Stimulated activated CD4-positive, alpha-beta T cell treated with anti-CD3 and anti-CD28 coated beads, Interleukin-1b, Interleukin-23, amount 100 ng/mL, for 48 hours (primary cell): ENCODE measurements at regions not wholly inside any gene's neighbourhood (a gene's known extent, or its start where the extent isn't known, plus 50 kb on each side); places are given as distances from the start of the nearest gene placed in this dataset.
"Not testable (repeated sequence)": the region's sequence is repeated elsewhere in the genome, so short reads cannot be mapped to it uniquely, and the experiment has no call there.

Experiments used
- DNase-seq: peaks from one replicate; pipeline ENCODE4 v3.0.0-alpha.2; 2020

DNA sequence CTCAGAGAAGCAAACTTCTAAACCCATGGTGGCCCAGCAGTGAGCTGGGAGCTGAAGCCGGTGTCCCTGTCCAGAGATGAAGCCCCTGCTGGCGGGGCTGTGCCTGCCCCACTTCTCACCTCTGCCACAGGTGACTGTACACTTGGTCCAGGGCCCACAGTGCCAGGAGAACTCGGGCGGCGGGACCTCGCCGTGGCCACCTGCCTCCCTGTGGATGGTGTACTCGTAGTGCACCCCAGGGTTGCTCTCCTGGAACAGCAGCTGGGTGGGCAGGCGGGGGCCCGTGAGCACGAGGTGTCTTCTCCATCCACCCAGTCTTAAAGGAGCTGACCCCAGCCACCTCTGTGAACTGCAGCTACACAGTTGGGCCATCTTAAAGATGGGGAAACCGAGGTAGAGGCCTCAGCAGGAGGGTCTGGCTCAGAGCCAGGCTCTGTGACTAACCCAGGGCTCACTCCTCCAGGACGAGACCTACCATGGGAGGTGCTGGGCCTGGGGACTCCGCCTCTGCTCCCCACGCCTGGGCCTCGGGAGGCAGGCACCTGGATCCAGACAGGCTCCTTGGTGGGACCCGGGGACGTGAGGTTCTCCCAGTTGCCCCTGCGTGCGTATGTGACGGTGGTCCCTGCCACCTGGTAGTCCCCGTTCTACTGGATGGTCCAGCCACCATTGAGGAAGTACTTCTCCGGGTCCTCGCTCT lies 113.1 kb upstream of the AKAP13 start:
- not testable (repeated sequence) for DNase-seq

DNA sequence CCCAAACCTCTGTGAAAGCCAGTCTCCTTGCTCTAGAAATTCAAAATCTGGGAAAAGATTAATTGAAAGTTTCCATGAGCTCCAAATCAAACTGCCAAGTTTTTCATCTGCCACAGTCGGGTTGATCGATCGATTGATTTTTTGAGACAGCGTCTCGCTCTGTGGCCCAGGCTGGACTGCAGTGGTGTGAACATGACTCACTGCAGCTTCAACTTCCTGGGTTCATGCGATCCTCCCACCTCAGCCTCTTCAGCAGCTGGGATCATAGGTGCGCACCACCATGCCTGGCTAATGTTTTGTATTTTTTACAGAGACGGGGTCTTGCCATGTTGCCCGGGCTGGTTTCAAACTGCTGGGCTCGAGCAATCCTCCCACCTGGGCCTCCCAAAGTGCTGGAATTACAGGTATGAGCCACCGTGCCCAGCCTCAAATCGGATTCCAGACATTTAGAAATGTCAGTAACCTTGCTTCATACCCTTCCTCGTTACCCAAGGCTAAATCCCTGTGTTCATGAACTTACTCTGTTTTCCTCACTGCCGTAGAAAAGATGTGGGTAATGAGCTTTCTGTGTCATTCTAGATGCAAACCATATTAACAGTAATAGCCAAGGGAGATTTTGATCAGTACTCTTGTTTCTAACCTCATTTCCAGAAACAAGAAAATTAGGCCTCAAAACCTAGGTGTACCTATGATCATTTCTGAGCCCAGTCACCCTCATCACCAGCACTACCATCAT lies 105.9 kb upstream of the AKAP13 start:
- no peak for DNase-seq

DNA sequence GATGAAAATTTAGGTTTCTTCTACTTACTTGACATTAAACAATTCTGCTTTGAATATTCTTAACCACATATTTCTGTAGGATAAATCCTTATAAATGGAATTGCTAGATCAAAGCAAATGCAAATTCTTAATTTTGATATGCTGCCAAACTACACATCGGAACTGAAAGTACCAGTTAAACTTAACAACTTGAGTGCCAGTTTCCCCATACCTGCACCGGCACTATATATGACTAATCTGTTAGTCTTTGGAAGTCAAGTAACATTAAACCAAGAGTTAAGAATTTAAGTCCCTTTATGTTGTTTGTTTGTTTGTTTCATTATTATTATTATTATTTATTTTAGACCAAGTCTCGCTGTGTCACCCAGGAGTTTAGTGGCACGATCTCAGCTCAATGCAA lies 103.9 kb upstream of the AKAP13 start:
- DNase-seq: no peak

DNA sequence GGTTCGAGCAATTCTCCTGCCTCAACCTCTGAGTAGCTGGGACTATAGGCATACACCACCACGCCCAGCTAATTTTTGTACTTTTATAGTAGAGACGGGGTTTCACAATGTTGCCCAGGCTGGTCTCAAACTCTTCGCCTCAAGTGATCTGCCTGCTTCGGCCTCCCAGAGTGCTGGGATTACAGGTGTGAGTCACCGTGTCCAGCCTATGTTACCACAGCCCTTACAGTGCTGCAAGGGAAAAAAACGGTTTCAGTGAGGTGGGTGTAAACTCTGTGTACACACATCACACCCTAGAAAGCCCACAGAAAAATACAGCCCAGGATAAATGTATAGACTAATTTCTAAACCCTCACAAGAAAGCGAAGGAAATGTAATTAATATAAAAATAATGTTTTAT lies 103.5 kb upstream of the AKAP13 start:
- no peak for DNase-seq

DNA sequence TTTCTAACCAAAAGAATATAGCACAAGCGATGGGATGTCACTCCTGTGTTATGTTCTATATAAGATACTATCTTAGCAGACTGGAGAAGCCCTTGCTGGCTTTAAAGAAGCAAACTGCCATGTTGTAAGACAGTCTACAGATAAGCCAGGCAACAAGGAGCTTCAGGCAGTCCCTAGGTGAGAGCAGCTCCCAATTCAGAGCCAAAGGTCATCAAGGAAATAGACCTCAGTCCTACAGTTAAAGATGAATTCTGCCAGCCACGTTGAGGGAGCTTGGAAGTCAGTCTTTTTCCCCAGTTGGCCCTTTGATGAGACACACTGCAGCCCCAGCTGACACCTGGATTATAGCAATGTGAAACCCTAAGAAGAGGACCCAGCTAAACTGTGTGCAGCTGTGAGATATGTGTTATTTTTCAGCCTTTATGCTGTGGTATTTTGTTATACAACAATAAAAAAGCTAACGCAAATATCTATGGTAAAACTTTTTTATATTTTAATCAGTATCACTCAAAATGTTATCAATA lies 102.5 kb upstream of the AKAP13 start:
- no peak for DNase-seq

DNA sequence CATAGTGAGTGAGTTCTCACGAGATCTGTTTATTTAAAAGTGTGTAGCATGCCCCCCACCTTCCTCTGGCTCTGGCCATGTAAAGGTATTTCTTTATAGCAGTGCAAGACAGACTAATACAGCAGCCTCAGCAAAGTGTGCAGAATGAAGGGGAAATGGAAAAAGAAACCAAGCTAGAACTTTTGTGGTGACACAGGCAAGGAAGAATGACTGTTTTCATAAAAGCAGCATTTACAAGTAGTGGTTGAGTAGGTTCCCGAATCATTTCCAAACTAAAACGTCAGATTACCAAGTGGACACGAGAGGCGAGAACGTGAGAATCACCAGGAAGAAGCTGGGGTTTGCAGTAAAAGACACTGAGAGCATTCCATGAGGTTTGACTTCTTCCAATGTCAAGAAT lies 100.2 kb upstream of the AKAP13 start:
- no peak for DNase-seq

DNA sequence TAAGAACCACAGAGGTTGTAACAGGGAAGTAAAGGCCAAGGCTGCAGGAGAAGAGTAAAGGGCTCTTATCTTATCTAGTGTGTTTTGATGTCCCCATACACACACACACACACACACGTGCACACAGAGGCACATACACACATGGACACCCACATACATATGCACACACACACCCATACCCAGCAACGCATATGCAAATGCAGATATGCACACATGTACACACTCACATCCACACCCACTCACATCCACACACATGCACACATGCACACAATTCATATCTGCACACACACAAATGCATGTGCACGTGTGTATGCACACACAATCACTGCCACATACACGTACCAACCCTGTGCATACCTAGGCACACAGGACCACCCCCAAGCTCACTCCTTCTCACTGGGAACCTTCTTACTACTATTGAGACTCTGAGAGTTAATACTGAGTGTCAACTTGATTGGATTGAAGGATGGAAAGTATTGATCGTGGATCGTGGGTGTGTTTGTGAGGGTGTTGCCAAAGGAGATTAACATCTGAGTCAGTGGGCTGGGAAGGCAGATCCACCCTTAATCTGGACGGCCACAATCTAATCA lies 99.0 kb upstream of the AKAP13 start:
- DNase-seq: no peak

DNA sequence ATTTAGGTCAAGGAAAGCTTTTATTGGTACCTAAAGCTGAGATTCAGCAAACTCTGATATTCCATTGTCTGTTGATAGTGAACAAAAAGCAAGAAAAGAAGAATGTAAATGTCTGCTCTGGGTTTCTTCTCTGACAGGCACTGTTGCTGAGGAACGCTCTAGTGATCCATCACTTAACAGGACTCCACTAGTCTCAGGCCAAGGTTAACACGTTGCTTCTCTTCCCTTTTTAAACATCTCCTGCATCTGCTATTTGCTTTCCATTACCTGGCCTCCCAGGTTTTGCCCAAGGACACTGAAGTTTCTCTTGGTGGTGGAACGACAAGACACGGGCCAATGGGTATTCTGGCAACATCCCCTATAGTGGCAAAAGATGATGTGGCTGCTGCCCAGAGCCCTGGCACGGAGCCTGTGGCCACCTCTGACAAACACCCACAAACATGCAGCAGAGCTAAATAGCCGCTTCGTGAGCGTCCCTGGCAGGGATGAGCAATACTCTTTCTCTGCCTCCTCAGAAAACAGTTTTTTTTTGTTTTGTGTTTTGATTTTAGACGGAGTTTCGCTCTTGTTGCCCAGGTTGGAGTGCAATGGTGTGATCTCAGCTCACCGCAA lies 97.8 kb upstream of the AKAP13 start:
- DNase-seq: no peak

DNA sequence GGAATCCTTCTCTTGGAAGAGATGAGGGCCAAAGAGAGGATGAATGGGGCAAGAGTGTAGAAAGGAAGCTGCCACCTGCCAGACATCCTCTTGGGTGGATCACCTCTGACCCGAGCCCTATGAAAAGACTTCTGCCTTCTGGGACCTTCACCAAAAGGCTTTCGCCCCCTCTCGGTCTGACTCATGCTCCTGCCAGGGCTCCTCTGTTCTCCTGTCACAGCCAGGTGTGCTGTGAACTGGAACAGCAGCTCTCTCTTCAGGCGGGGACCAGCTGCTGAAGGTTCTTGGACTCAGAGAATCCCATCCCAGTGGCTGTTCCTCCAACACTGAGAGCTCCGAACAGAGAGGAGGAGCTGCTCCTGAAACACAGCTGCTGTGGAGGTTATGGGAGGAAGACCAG lies 96.6 kb upstream of the AKAP13 start:
- not testable (repeated sequence) for DNase-seq

DNA sequence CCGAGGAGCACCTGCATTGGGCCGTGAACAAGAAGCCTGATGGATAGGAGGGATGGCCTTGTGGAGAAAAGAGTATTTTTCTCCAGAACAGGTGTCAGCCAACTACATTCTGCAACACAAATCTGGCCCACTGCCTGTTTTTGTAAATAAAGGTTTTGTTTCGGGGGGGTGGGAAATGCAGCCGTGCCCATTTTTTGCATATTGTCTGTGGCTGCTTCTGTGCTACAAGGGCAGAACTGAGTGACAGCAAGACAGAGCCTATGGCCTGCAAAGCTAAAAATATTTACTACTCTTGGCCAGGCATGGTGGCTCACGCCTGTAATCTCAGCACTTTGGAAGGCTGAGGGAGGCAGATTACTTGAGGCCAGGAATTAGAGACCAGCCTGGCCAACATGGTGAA lies 95.9 kb upstream of the AKAP13 start:
- DNase-seq: no peak

DNA sequence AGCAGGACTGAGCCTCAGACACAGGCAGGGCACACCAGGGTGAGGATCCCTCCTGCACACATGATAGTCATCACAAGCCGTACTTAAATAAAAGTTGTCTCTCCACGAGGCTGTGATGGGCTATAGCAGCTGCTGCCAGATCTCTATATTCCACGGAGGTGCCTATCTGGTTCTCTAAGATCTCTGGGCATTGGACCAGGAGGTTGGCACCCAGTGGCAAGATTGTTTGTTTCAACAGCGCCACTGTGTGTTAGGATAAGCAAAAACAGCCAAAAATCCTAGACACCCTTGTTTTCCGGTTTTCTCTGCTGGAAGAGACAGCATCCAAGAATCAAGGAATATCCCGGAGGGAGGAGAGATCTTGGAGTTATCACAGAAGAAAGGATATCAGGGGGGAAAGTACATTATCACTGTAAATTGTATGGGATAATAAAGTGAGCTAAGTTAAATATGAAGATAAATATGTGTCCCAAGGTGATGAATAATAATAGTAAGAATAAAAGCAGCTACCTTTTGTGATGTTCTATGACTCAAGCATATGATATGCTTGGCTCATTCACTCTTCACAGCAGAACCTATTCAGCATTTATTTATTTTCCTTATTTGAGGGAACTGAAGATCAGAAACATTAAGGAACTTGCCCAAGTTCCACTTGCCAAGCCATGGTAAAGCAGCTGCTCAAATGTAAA lies 90.6 kb upstream of the AKAP13 start:
- no peak for DNase-seq

DNA sequence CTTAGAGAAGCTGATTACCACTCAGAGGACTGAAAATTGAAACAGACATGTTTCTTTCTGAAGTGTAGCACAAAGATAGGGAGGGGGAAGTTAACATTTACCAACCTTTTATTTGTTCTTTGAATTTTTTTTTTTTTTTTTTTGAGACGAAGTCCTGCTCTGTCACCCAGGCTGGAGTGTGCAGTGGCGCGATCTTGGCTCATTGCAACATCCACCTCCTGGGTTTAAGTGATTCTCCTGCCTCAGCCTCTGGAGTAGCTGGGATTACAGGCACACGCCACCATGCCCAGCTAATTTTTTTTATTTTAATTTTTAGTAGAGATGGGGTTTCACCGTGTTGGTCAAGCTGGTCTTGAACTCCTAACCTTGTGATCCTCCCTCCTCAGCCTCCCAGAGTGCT lies 87.8 kb upstream of the AKAP13 start:
- not testable (repeated sequence) for DNase-seq

DNA sequence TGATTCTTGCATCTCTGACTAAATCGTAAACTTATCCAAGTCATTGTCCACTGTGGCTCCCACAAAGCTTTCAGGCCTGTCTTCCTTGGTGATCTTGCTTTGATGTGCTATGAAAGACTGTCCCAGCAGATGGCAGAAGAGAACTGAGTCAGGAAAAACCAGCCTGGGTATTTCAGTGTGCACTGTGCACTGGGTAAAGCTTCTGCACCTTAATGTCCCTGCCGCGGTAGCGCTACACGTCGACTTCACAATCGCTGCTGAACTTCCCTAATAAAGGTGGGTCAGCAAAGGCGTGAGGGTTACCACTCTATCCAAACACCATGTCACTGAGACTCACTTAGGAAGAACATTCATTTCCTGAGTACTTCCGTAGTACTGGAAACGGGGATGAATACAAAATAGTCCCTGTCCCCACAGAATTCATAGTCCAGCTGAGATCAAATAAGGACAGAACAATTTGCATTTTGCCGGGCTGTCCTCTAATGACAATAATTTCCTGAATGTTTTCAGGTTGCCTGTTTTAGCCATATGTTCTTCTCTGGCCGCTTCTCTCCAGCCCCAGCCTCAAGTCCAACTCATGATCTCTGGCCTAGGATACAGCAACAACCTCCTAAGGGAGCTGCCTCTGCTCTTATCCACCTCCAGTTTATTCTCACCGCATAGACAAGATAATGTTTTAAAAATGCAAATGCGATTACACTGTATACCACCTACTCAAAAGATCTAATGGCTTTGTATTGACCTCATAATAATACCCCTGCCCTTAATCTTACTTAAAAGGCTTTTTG lies 83.6 kb upstream of the AKAP13 start:
- peak; percentile 65 for DNase-seq

DNA sequence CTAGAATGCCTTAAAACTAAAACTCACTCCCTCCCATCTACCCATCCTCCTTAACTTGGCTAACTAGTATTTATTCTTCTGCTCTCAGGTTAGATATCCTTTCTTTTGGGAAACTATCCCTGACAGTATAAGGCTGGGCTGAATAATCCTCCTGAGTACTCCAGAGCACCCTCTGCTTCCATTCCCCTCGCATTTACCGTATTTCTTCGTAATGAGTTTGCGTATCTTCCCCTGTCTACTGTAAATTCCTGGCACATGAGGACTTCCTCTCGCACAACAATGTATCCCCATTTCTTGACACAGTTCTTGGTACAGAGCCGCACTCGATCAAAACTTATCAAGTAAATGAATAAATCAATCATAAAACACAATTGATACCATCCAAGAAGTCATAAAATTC lies 82.9 kb upstream of the AKAP13 start:
- no peak for DNase-seq

DNA sequence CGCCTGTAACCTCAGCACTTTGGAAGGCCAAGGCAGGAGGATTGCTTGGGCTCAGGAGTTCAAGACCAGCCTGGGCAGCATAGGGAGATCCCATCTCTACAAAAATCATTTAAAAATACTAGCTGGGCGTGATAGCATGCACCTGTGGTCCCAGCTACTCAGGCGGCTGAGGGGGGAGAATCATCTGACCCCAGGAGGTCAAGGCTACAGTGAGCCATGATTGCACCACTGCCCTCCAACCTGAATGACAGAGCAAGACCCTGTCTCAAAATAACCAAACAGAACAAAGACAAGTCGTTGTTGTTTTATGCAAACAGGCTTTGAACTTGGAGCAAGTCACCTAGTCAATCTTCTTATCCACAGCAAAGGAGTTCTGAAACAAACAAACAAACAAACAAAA lies 82.0 kb upstream of the AKAP13 start:
- DNase-seq: no peak

DNA sequence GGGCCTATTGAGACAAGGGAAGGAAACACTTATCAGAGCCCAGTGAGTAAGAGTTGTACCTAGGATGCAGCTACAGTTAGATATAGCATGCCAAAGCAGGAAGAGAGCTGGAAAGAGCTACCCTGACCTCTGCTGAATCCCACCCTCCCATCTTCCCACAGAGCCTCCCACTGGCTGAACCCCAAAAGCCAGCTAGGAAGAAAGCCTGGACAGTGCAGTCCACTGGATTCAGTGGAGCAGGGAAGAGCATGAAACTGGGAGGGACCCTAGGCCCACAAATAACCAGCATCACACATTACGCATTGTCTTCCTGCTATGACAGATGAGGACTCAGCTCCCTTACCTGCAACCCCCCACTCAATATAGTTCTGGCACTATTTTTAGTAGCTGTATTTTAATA lies 81.5 kb upstream of the AKAP13 start:
- DNase-seq: no peak

DNA sequence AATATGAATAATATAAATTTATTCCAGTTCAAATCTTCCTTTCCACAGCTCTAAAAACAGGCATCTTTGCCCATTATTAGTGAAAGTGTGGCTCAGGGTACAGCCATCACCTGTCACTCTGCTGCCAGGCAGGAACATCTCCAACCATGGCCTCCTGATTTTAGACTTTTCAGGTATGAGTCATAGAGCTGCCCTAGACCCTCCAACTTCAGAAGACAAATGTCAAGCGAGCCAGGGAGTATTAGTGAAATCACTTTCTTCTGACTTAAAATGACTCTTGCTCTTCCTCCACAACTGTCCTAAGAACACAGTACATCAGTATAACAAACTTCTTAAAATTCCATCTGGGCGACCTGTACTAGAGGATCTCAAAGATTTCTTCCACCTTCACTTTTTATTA lies 78.1 kb upstream of the AKAP13 start:
- DNase-seq: no peak

DNA sequence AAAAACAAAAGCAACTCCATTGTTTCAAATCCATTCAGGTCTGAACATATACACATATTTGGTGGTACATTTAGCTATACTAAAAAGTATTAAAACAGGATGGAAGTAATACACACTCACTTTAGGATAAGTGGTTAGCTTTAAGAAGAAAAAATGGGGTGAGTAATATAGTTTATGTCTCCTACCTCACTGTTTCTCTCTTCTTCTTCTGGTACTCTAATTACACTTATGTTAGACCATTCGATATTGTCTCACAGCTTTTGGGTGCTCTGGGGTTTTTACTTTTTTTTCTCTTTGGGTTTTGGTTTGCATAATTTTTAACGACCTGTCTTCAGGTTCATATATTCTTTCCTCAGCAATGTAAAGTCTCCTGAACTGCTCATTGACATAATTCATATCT lies 75.4 kb upstream of the AKAP13 start:
- DNase-seq: no peak

DNA sequence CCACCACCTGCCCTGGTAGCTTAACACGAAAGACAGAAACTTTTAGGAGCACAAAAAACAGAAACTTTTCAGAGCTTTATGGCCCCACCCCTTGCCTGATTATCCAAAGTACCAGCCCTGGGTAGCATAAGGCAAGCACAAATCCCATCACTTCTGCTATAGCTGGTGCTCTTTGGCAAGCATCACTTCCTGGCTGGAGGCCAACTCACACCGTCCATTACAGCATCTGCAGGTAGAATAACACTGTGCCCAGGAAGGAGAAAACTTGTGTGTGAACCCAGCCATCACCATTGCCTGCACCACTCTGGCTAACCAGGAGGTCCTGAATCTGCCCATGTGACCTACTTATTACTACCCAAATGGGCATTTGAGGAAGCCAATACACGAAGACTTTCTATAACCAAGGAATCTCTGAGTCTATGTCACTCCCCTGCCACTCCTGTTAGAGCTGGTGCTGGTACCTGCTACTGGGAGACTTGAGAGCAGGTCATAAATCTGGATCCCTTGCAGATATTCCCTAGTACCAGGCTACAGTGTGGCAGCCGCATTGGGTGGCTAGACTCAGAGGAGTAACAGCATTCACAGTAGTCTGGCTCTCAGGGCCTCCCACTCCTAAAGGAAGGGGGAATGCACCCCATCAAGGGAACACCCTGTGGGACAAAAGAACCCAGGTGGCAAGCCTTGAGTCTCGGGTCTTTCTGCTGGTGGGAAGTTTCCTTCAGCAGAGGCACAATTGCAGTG lies 73.3 kb upstream of the AKAP13 start:
- no peak for DNase-seq

DNA sequence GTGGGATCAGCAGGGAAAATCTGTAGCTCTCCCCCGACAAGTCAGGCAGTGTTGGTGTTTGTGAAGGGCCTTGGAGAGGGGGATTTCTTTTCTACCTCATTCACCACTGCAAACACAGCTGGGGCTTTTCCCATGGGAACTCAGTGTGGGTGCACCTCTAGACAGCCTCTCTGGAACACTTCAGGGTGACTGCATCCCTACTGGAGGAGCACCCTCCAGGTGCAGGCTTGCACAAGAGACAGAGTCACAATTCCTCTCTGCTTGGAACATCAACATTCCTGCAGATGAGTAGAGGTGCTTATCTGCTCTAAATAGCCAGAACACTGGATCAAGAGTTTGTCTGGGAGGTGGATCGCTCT lies 72.7 kb upstream of the AKAP13 start:
- DNase-seq: no peak

DNA sequence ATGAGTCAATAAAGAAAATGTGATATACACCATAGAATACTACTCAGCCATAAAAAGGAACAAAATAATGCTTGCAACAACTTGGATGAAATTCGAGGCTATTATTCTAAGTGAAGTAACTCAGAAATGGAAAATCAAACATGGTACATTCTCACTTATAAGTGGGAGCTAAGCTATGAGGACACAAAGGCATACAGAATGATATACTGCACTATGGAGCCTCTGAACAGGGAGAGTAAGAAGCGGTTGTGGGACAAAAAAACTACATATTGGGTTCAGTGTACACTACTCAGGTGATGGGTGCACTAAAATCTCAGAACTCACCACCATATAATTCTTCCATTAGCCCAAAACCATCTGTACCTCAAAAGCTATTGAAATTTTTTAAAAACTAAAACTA lies 68.8 kb upstream of the AKAP13 start:
- no peak for DNase-seq

DNA sequence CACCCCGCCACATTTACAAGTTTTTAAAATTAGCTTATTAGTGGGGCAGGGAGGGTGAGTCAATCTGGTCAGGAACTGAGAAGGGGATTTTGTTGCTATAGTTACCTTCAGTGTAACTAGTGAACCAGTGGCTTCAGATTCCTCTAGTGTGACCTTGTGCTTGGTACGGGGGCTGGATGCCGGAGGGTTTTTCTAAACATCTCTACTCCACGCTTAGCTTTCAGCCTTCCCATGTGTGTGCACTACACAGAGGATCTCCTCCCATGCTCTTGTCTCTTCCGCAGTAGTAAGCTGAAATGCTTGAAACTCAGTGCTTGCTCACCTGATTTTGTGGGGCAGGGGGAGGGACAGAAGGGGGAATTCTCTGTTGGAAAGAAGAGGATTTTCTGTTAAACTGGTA lies 67.9 kb upstream of the AKAP13 start:
- DNase-seq: no peak
